HEK293 (cell line): ENCODE measurements at regions not wholly inside any gene's neighbourhood (a gene's known extent, or its start where the extent isn't known, plus 50 kb on each side); places are given as distances from the start of the nearest gene placed in this dataset.

ENCODE experiments used
- CTCF ChIA-PET: fragments of 350-600 bp; formaldehyde crosslinking; extraction: SDS; loops from one replicate; lab custom pipeline; 2021; ENCODE audit warnings: antibody characterized with exemption; lab: Yijun Ruan, JAX
- POLR2A ChIA-PET: fragments of 300-600 bp; formaldehyde crosslinking; extraction: SDS; loops from one replicate; lab custom pipeline; 2020; ENCODE audit warnings: antibody characterized with exemption, inconsistent platforms; lab: Yijun Ruan, JAX
- H3K27ac ChIP-seq: fragments of 200-500 bp; sonication (Bioruptor generic); 2 replicates; pipeline ENCODE4 v1.5.1; 2014; ENCODE audit warnings: low read depth, low read length, control low read depth, inconsistent platforms; ENCODE audit errors: extremely low read depth
- H3K36me3 ChIP-seq, 2 experiments: fragments of 200-500 bp in 1 of 2; sonication (Bioruptor generic) in 1 of 2; 1 replicate in 1 of 2; 2 replicates in 1 of 2; pipeline ENCODE4 v1.5.1; 2014 to 2017; ENCODE audit warnings: inconsistent platforms in 2 of 2, low read length in 2 of 2; ENCODE audit not compliant: control insufficient read depth in 2 of 2, insufficient read depth in 1 of 2
- H3K4me1 ChIP-seq: fragments of 200-500 bp; sonication (Bioruptor generic); 2 replicates; pipeline ENCODE4 v1.5.1; 2014; ENCODE audit warnings: mild to moderate bottlenecking, low read length, inconsistent platforms; ENCODE audit not compliant: control insufficient read depth, insufficient read depth
- H3K4me3 ChIP-seq: 2 replicates; pipeline ENCODE4 v1.5.1; 2011; ENCODE audit warnings: low read depth, mild to moderate bottlenecking, control low read depth, low read length, moderate library complexity
- H3K9me3 ChIP-seq: fragments of 200-500 bp; sonication (Bioruptor generic); 2 replicates; pipeline ENCODE4 v1.5.1; 2014; ENCODE audit warnings: low read depth, low read length, inconsistent platforms; ENCODE audit not compliant: control insufficient read depth, insufficient read depth
- BCL11A ChIP-seq: fragments of 450-650 bp; formaldehyde crosslinking; IDR thresholded peaks from 2 replicates; pipeline ENCODE4 v1.5.1; 2016; ENCODE audit warnings: low read depth, missing biosample characterization, missing genetic modification characterization
- GLI4 ChIP-seq: fragments of 450-650 bp; formaldehyde crosslinking; IDR thresholded peaks from 2 replicates; pipeline ENCODE4 v1.5.1; 2016; ENCODE audit warnings: missing biosample characterization, missing genetic modification characterization
- TRIM28 ChIP-seq: IDR thresholded peaks from 2 replicates; pipeline ENCODE4 v1.6.1; 2011; ENCODE audit warnings: low read length, control low read depth, borderline replicate concordance
- ZNF2 ChIP-seq: fragments of 450-650 bp; formaldehyde crosslinking; IDR thresholded peaks from 2 replicates; pipeline ENCODE4 v1.5.1; 2016; ENCODE audit warnings: missing biosample characterization, missing genetic modification characterization
- ZNF248 ChIP-seq: fragments of 450-650 bp; formaldehyde crosslinking; IDR thresholded peaks from 2 replicates; pipeline ENCODE4 v1.5.1; 2017; ENCODE audit warnings: missing biosample characterization, missing genetic modification characterization
- ZNF324 ChIP-seq: fragments of 450-650 bp; formaldehyde crosslinking; IDR thresholded peaks from 2 replicates; pipeline ENCODE4 v1.5.1; 2016; ENCODE audit warnings: missing biosample characterization, missing genetic modification characterization
- ZNF341 ChIP-seq: fragments of 450-650 bp; formaldehyde crosslinking; IDR thresholded peaks from 2 replicates; pipeline ENCODE4; 2016; ENCODE audit warnings: low read depth, missing biosample characterization, missing genetic modification characterization
- ZNF416 ChIP-seq: fragments of 450-650 bp; formaldehyde crosslinking; IDR thresholded peaks from 2 replicates; pipeline ENCODE4 v1.5.1; 2016; ENCODE audit warnings: missing biosample characterization, missing genetic modification characterization
- ZNF514 ChIP-seq: fragments of 450-650 bp; formaldehyde crosslinking; IDR thresholded peaks from 2 replicates; pipeline ENCODE4 v1.5.1; 2016; ENCODE audit warnings: missing biosample characterization, missing genetic modification characterization
- ZNF530 ChIP-seq: fragments of 450-650 bp; formaldehyde crosslinking; IDR thresholded peaks from 2 replicates; pipeline ENCODE4 v1.5.1; 2016; ENCODE audit warnings: low read depth, missing biosample characterization, missing genetic modification characterization
- ZNF837 ChIP-seq: fragments of 450-650 bp; formaldehyde crosslinking; IDR thresholded peaks from 2 replicates; pipeline ENCODE4 v1.5.1; 2016; ENCODE audit warnings: missing biosample characterization, missing genetic modification characterization
- TF ChIP-seq, protein P1 (sequence below): fragments of 450-650 bp; formaldehyde crosslinking; IDR thresholded peaks from 2 replicates; pipeline ENCODE4 v1.5.1; 2016; ENCODE audit warnings: missing biosample characterization, missing genetic modification characterization
- TF ChIP-seq, protein P2 (sequence below): fragments of 450-650 bp; formaldehyde crosslinking; IDR thresholded peaks from 2 replicates; pipeline ENCODE4 v1.5.1; 2016; ENCODE audit warnings: missing biosample characterization, missing genetic modification characterization
- TF ChIP-seq, protein P3 (sequence below): fragments of 450-650 bp; formaldehyde crosslinking; IDR thresholded peaks from 2 replicates; pipeline ENCODE4 v1.5.1; 2016; ENCODE audit warnings: missing biosample characterization, missing genetic modification characterization
- TF ChIP-seq, protein P4 (sequence below): fragments of 450-650 bp; formaldehyde crosslinking; IDR thresholded peaks from 2 replicates; pipeline ENCODE4 v1.5.1; 2016; ENCODE audit warnings: missing biosample characterization, missing genetic modification characterization
- TF ChIP-seq, protein P5 (sequence below): fragments of 450-650 bp; formaldehyde crosslinking; IDR thresholded peaks from 2 replicates; pipeline ENCODE4 v1.5.1; 2016; ENCODE audit warnings: missing biosample characterization, missing genetic modification characterization
- TF ChIP-seq, protein P6 (sequence below): fragments of 450-650 bp; formaldehyde crosslinking; IDR thresholded peaks from 2 replicates; pipeline ENCODE4 v1.5.0; 2017; ENCODE audit warnings: missing biosample characterization, missing genetic modification characterization, borderline replicate concordance
- TF ChIP-seq, protein P7 (sequence below): fragments of 450-650 bp; formaldehyde crosslinking; IDR thresholded peaks from 2 replicates; pipeline ENCODE4 v1.5.1; 2016; ENCODE audit warnings: missing biosample characterization, missing genetic modification characterization

DNA sequence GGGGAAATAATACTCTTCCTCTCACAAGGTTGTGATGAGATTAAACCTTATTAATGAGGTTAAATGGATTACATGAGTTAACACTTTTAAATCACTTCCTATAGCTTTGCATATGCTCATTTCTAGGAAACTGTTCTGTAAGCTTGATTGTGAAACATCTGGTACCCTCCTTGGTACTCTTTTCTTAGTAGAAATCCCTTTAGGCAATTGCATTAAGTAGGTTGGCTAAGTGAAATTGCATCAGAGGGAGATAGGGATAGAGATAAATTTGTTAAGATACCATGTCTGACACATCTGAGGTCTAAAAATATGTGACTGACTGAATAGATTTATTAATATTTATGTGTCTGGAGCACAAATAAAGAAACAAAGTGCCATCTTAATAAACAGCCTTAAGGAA, 275.9 kb upstream of the MAP2 start:
- H3K9me3 ChIP-seq = no peaks in the 10 kb centered on the region
- H3K4me1 ChIP-seq = no peaks in the 10 kb centered on the region
- TF ChIP-seq, protein P1, sequence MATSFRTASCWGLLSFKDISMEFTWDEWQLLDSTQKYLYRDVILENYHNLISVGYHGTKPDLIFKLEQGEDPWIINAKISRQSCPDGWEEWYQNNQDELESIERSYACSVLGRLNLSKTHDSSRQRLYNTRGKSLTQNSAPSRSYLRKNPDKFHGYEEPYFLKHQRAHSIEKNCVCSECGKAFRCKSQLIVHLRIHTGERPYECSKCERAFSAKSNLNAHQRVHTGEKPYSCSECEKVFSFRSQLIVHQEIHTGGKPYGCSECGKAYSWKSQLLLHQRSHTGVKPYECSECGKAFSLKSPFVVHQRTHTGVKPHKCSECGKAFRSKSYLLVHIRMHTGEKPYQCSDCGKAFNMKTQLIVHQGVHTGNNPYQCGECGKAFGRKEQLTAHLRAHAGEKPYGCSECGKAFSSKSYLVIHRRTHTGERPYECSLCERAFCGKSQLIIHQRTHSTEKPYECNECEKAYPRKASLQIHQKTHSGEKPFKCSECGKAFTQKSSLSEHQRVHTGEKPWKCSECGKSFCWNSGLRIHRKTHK (tag by site-specific recombination) = no peak
- TF ChIP-seq, protein P2, sequence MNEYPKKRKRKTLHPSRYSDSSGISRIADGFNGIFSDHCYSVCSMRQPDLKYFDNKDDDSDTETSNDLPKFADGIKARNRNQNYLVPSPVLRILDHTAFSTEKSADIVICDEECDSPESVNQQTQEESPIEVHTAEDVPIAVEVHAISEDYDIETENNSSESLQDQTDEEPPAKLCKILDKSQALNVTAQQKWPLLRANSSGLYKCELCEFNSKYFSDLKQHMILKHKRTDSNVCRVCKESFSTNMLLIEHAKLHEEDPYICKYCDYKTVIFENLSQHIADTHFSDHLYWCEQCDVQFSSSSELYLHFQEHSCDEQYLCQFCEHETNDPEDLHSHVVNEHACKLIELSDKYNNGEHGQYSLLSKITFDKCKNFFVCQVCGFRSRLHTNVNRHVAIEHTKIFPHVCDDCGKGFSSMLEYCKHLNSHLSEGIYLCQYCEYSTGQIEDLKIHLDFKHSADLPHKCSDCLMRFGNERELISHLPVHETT (tag by site-specific recombination) = no peak
- TF ChIP-seq TRIM28 = no peak
- TF ChIP-seq, protein P3, sequence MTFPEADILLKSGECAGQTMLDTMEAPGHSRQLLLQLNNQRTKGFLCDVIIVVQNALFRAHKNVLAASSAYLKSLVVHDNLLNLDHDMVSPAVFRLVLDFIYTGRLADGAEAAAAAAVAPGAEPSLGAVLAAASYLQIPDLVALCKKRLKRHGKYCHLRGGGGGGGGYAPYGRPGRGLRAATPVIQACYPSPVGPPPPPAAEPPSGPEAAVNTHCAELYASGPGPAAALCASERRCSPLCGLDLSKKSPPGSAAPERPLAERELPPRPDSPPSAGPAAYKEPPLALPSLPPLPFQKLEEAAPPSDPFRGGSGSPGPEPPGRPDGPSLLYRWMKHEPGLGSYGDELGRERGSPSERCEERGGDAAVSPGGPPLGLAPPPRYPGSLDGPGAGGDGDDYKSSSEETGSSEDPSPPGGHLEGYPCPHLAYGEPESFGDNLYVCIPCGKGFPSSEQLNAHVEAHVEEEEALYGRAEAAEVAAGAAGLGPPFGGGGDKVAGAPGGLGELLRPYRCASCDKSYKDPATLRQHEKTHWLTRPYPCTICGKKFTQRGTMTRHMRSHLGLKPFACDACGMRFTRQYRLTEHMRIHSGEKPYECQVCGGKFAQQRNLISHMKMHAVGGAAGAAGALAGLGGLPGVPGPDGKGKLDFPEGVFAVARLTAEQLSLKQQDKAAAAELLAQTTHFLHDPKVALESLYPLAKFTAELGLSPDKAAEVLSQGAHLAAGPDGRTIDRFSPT (tag by site-specific recombination) = no peak
- no peak overlapping the region for H3K27ac ChIP-seq
- ChIA-PET POLR2A (no interaction called here), CTCF (no interaction called here)
- no peak overlapping the region for H3K4me3 ChIP-seq
- H3K36me3 ChIP-seq = no peaks in the 10 kb centered on the region

DNA sequence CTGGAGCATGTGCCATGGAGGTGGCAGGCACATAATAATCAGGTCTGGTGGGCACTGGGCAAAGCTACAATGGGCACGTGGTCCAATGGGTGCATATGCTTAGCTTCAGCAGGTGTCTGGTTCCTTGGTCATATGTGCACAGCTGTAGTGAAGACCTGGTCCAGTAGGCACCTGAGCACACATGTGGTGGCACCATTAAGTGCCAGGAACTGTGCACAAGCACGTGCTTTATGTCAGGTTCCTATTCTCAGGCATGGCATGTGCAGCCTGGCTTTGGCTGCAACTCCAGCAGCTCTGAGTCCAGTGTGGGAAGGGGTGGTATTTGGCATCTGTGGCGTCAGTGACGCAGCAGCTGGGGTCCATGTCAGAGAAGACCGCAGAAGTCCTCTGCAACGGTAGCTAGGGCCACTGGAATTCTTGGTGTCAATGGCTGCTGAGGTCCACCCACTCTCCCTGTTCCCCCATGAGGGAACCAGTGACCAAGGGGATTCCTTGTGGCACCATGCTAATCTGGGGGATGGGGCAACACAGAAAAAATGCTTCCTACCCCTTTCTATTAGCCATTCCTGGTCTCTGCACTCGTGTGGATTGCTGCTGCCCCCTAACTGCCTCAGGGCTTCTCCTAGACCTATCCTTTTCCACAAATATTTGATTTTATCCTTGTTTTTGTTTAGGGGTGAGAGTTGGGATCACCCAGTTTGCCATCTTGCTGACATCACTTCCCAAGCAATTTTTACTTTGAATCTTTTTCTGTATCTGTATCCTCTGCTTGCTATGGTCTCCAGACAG, 262.9 kb upstream of the MAP2 start:
- no peak for TF ChIP-seq ZNF530
- no peak for TF ChIP-seq ZNF416
- TF ChIP-seq ZNF324 = no peak
- TF ChIP-seq, protein P4, sequence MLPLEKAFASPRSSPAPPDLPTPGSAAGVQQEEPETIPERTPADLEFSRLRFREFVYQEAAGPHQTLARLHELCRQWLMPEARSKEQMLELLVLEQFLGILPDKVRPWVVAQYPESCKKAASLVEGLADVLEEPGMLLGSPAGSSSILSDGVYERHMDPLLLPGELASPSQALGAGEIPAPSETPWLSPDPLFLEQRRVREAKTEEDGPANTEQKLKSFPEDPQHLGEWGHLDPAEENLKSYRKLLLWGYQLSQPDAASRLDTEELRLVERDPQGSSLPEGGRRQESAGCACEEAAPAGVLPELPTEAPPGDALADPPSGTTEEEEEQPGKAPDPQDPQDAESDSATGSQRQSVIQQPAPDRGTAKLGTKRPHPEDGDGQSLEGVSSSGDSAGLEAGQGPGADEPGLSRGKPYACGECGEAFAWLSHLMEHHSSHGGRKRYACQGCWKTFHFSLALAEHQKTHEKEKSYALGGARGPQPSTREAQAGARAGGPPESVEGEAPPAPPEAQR = no peak
- no peak for TF ChIP-seq BCL11A (tag by site-specific recombination)
- TF ChIP-seq ZNF248 = no peak
- no peak for TF ChIP-seq GLI4 (tag by site-specific recombination)
- no peak for TF ChIP-seq ZNF341
- TF ChIP-seq ZNF514 (tag by site-specific recombination) = no peak
- TF ChIP-seq, protein P5, sequence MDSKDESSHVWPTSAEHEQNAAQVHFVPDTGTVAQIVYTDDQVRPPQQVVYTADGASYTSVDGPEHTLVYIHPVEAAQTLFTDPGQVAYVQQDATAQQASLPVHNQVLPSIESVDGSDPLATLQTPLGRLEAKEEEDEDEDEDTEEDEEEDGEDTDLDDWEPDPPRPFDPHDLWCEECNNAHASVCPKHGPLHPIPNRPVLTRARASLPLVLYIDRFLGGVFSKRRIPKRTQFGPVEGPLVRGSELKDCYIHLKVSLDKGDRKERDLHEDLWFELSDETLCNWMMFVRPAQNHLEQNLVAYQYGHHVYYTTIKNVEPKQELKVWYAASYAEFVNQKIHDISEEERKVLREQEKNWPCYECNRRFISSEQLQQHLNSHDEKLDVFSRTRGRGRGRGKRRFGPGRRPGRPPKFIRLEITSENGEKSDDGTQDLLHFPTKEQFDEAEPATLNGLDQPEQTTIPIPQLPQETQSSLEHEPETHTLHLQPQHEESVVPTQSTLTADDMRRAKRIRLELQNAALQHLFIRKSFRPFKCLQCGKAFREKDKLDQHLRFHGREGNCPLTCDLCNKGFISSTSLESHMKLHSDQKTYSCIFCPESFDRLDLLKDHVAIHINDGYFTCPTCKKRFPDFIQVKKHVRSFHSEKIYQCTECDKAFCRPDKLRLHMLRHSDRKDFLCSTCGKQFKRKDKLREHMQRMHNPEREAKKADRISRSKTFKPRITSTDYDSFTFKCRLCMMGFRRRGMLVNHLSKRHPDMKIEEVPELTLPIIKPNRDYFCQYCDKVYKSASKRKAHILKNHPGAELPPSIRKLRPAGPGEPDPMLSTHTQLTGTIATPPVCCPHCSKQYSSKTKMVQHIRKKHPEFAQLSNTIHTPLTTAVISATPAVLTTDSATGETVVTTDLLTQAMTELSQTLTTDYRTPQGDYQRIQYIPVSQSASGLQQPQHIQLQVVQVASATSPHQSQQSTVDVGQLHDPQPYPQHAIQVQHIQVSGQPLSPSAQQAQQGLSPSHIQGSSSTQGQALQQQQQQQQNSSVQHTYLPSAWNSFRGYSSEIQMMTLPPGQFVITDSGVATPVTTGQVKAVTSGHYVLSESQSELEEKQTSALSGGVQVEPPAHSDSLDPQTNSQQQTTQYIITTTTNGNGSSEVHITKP (tag by site-specific recombination) = no peak
- no peak for TF ChIP-seq ZNF2
- TF ChIP-seq, protein P6, sequence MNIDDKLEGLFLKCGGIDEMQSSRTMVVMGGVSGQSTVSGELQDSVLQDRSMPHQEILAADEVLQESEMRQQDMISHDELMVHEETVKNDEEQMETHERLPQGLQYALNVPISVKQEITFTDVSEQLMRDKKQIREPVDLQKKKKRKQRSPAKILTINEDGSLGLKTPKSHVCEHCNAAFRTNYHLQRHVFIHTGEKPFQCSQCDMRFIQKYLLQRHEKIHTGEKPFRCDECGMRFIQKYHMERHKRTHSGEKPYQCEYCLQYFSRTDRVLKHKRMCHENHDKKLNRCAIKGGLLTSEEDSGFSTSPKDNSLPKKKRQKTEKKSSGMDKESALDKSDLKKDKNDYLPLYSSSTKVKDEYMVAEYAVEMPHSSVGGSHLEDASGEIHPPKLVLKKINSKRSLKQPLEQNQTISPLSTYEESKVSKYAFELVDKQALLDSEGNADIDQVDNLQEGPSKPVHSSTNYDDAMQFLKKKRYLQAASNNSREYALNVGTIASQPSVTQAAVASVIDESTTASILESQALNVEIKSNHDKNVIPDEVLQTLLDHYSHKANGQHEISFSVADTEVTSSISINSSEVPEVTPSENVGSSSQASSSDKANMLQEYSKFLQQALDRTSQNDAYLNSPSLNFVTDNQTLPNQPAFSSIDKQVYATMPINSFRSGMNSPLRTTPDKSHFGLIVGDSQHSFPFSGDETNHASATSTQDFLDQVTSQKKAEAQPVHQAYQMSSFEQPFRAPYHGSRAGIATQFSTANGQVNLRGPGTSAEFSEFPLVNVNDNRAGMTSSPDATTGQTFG (tag by site-specific recombination) = no peak
- TF ChIP-seq, protein P7, sequence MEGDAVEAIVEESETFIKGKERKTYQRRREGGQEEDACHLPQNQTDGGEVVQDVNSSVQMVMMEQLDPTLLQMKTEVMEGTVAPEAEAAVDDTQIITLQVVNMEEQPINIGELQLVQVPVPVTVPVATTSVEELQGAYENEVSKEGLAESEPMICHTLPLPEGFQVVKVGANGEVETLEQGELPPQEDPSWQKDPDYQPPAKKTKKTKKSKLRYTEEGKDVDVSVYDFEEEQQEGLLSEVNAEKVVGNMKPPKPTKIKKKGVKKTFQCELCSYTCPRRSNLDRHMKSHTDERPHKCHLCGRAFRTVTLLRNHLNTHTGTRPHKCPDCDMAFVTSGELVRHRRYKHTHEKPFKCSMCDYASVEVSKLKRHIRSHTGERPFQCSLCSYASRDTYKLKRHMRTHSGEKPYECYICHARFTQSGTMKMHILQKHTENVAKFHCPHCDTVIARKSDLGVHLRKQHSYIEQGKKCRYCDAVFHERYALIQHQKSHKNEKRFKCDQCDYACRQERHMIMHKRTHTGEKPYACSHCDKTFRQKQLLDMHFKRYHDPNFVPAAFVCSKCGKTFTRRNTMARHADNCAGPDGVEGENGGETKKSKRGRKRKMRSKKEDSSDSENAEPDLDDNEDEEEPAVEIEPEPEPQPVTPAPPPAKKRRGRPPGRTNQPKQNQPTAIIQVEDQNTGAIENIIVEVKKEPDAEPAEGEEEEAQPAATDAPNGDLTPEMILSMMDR (tag by site-specific recombination) = no peak
- TF ChIP-seq ZNF837 (tag by site-specific recombination) = no peak
- ChIA-PET POLR2A (no interaction called here), CTCF (no interaction called here)
- H3K4me3 ChIP-seq = no peak overlapping the region
- H3K9me3 ChIP-seq = no peaks in the 10 kb centered on the region
- no peaks in the 10 kb centered on the region for H3K4me1 ChIP-seq
- no peaks in the 10 kb centered on the region for H3K36me3 ChIP-seq
- no peak overlapping the region for H3K27ac ChIP-seq
